ENCODE measurements at regions not wholly inside any gene's neighbourhood (a gene's known extent, or its start where the extent isn't known, plus 50 kb on each side); places are given as distances from the start of the nearest gene placed in this dataset.

DNA sequence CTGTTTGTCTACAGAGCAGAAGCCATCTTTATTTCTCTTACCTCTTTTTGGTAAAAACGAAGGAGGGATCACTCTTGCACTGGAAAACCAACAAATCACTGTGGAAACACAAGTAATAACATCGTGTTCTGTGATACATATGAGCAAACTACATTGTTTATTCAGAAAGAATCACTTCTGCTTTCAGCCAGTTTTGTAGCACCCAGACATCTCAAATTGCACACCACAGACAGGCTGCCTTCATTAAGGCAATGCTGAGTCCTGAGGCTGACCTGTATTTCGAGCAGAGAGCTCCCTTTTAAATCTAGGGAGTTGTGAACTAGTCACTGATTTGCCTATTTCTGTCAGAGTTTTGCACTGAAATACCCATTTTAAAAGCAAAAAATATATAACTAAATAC is 1003.2 kb upstream of the FAM98A start:
- TF ChIP-seq POLR2A (IDR thresholded peaks at IDR 0.05), result no peak
- TF ChIP-seq, protein P1, sequence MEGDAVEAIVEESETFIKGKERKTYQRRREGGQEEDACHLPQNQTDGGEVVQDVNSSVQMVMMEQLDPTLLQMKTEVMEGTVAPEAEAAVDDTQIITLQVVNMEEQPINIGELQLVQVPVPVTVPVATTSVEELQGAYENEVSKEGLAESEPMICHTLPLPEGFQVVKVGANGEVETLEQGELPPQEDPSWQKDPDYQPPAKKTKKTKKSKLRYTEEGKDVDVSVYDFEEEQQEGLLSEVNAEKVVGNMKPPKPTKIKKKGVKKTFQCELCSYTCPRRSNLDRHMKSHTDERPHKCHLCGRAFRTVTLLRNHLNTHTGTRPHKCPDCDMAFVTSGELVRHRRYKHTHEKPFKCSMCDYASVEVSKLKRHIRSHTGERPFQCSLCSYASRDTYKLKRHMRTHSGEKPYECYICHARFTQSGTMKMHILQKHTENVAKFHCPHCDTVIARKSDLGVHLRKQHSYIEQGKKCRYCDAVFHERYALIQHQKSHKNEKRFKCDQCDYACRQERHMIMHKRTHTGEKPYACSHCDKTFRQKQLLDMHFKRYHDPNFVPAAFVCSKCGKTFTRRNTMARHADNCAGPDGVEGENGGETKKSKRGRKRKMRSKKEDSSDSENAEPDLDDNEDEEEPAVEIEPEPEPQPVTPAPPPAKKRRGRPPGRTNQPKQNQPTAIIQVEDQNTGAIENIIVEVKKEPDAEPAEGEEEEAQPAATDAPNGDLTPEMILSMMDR (IDR thresholded peaks at IDR 0.05), result no peak

All from right lobe of liver (tissue), 4 donors.